CD4-positive, alpha-beta T cell treated with Interleukin-1 beta for 1 hour (primary cell): ENCODE measurements at regions not wholly inside any gene's neighbourhood (a gene's known extent, or its start where the extent isn't known, plus 50 kb on each side); places are given as distances from the start of the nearest gene placed in this dataset.

ENCODE experiments used
- DNase-seq, 2 donors: peaks; one replicate each; pipeline ENCODE4 v3.0.0-alpha.2; 2020 to 2022

- no peak for DNase-seq
Measured at GRCh38 chr11:15547685-15548084, 433.0 kb downstream of the INSC start.

GRCh38 chr11:15551901-15552851 is 437.5 kb downstream of the INSC start:
- DNase-seq: no peak

GRCh38 chr11:15555161-15555560 is 440.4 kb downstream of the INSC start:
- DNase-seq: no peak

- no peak for DNase-seq
Measured at GRCh38 chr11:15557457-15558230, 442.9 kb downstream of the INSC start.

GRCh38 chr11:15558513-15559181 is 443.9 kb downstream of the INSC start:
- DNase-seq: no peak

GRCh38 chr11:15560689-15561467 is 446.2 kb downstream of the INSC start:
- DNase-seq: no peak

GRCh38 chr11:15562230-15562629 is 447.5 kb downstream of the INSC start:
- DNase-seq: no peak

GRCh38 chr11:15563054-15563453 is 448.3 kb downstream of the INSC start:
- no peak for DNase-seq

- DNase-seq: no peak
Measured at GRCh38 chr11:15565880-15566279, 451.2 kb downstream of the INSC start.

- no peak for DNase-seq
Measured at GRCh38 chr11:15568440-15568839, 453.7 kb downstream of the INSC start.

GRCh38 chr11:15569305-15570025 is 454.7 kb downstream of the INSC start:
- DNase-seq: no peak

- DNase-seq: no peak
Measured at GRCh38 chr11:15575409-15575808, 460.7 kb downstream of the INSC start.

- DNase-seq: no peak
Measured at GRCh38 chr11:15576769-15577168, 462.0 kb downstream of the INSC start.

- DNase-seq: no peak
Measured at GRCh38 chr11:15577519-15577918, 462.8 kb downstream of the INSC start.

- DNase-seq: no peak
Measured at GRCh38 chr11:15579287-15580001, 464.7 kb downstream of the INSC start.

GRCh38 chr11:15580056-15580774 is 465.5 kb downstream of the INSC start:
- DNase-seq: peak in 1 of 2 donors; percentile 12

- no peak for DNase-seq
Measured at GRCh38 chr11:15580775-15581095, 466.0 kb downstream of the INSC start.

GRCh38 chr11:15584158-15584557 is 469.4 kb downstream of the INSC start:
- no peak for DNase-seq

GRCh38 chr11:15585602-15586331 is 471.0 kb downstream of the INSC start:
- no peak for DNase-seq
